ENCODE measurements at regions not wholly inside any gene's neighbourhood (a gene's known extent, or its start where the extent isn't known, plus 50 kb on each side); places are given as distances from the start of the nearest gene placed in this dataset.

GRCh38 chr11:10400856-10401255 is 54.2 kb upstream of the AMPD3 start:
- Histone ChIP-seq H3K27me3 (no peaks in the 10 kb centered on the region), H3K27ac (peak overlapping the region in 1 of 10 donors; percentile 73), H3K4me1 (peaks cover 0 to 52% (median 4%) of the 10 kb centered on the region in 9 donors), H3K36me3 (no peaks in the 10 kb centered on the region), H3K4me3 (no peak overlapping the region), H3K9me3 (no peaks in the 10 kb centered on the region)
- ATAC-seq (peak in 5 of 8 donors; percentile 32 to 70 (median 55)), DNase-seq (no peak)
- intact Hi-C loops (cut with DNase I), result loop anchor here in 5 of 10 donors (10.0 kb wide), 2 partner anchors 114 to 254 kb away; no protein-coding TSS in a partner anchor
- no peak for TF ChIP-seq CTCF (IDR thresholded peaks at IDR 0.05)
- WGBS, 2 donors, result 93 to 95% methylated on average over 1 of the region's 1 CpG

GRCh38 chr11:10401256-10401655 is 53.8 kb upstream of the AMPD3 start:
- H3K4me3 ChIP-seq, result no peak overlapping the region
- peak in 4 of 8 donors; percentile 28 to 43 (median 30) for ATAC-seq
- no peaks in the 10 kb centered on the region for H3K36me3 ChIP-seq
- H3K27me3 ChIP-seq, result no peaks in the 10 kb centered on the region
- DNase-seq, result no peak
- H3K4me1 ChIP-seq, result peaks cover 0 to 56% (median 6%) of the 10 kb centered on the region in 9 donors
- intact Hi-C loops (cut with DNase I), result loop anchor here in 5 of 10 donors (10.0 kb wide), 2 partner anchors 114 to 254 kb away; no protein-coding TSS in a partner anchor
- no peaks in the 10 kb centered on the region for H3K9me3 ChIP-seq
- TF ChIP-seq CTCF (IDR thresholded peaks at IDR 0.05), result no peak
- H3K27ac ChIP-seq, result peak overlapping the region in 1 of 10 donors; percentile 73
- 53 to 55% methylated on average over 3 of the region's 3 CpGs for WGBS, 2 donors

GRCh38 chr11:10401696-10402392 is 53.2 kb upstream of the AMPD3 start:
- Histone ChIP-seq H3K27me3 (no peaks in the 10 kb centered on the region), H3K36me3 (no peaks in the 10 kb centered on the region), H3K4me1 (peaks cover 0 to 60% (median 12%) of the 10 kb centered on the region in 9 donors), H3K27ac (peak overlapping the region in 1 of 10 donors; percentile 73), H3K9me3 (no peaks in the 10 kb centered on the region), H3K4me3 (no peak overlapping the region)
- intact Hi-C loops (cut with DNase I), result loop anchor here in 5 of 10 donors (10.0 kb wide), 2 partner anchors 113 to 253 kb away; no protein-coding TSS in a partner anchor
- 89% methylated on average over 4 of the region's 4 CpGs for WGBS, 2 donors
- no peak for ATAC-seq
- DNase-seq, result no peak
- no peak for TF ChIP-seq CTCF (IDR thresholded peaks at IDR 0.05)
